SU-DHL-6 (cell line): ENCODE measurements at regions not wholly inside any gene's neighbourhood (a gene's known extent, or its start where the extent isn't known, plus 50 kb on each side); places are given as distances from the start of the nearest gene placed in this dataset.

Experiments used
- CTCF ChIP-seq: fragments of 200-600 bp; sonication (generic); IDR thresholded peaks from one replicate; pipeline ENCODE4 v1.5.1; 2017; ENCODE audit warnings: antibody characterized with exemption, mild to moderate bottlenecking, low read length, moderate library complexity; ENCODE audit not compliant: insufficient read depth, poor library complexity, severe bottlenecking
- EZH2phosphoT487 ChIP-seq: fragments of 200-600 bp; sonication (generic), shearing (Covaris generic); conservative IDR thresholded peaks from 2 replicates; pipeline ENCODE4 v1.6.1; 2018; ENCODE audit warnings: mild to moderate bottlenecking, antibody characterized with exemption, low read length, moderate library complexity, mixed read lengths

- TF ChIP-seq CTCF (no peak), EZH2phosphoT487 (no peak)
These were observed 104.7 kb upstream of the SLC66A3 start for GRCh38 chr2:11050565-11050964.
